Hematopoietic multipotent progenitor cell (in vitro differentiated cells): ENCODE measurements at regions not wholly inside any gene's neighbourhood (a gene's known extent, or its start where the extent isn't known, plus 50 kb on each side); places are given as distances from the start of the nearest gene placed in this dataset.

ENCODE experiments used
- DNase-seq, 3 donors: peaks; one replicate each; pipeline ENCODE4 v3.0.0-alpha.2; 2011 to 2015; ENCODE audit warnings: low read depth in 2 of 3, low spot score in 2 of 3

- DNase-seq: no peak
Observed at GRCh38 chr17:55635253-55635914, 87.3 kb downstream of the TMEM100 start.

- no peak for DNase-seq
Observed at GRCh38 chr17:55634702-55635101, 88.0 kb downstream of the TMEM100 start.

- DNase-seq: no peak
Observed at GRCh38 chr17:55632893-55633292, 89.8 kb downstream of the TMEM100 start.

GRCh38 chr17:55632236-55632635 is 90.4 kb downstream of the TMEM100 start:
- no peak for DNase-seq

GRCh38 chr17:55629995-55630394 is 92.7 kb downstream of the TMEM100 start:
- DNase-seq: no peak

- no peak for DNase-seq
Observed at GRCh38 chr17:55625521-55625920, 97.1 kb downstream of the TMEM100 start.

- DNase-seq: no peak
Observed at GRCh38 chr17:55624772-55625433, 97.8 kb downstream of the TMEM100 start.

- no peak for DNase-seq
Observed at GRCh38 chr17:55622547-55622946, 100.1 kb downstream of the TMEM100 start.

- no peak for DNase-seq
Observed at GRCh38 chr17:55620945-55621344, 101.7 kb downstream of the TMEM100 start.

GRCh38 chr17:55620023-55620422 is 102.6 kb downstream of the TMEM100 start:
- DNase-seq: no peak

GRCh38 chr17:55617441-55617840 is 105.2 kb downstream of the TMEM100 start:
- DNase-seq: no peak

GRCh38 chr17:55614061-55614460 is 102.8 kb upstream of the SMIM36 start:
- no peak for DNase-seq

GRCh38 chr17:55612691-55613141 is 101.5 kb upstream of the SMIM36 start:
- no peak for DNase-seq

GRCh38 chr17:55607731-55608341 is 96.6 kb upstream of the SMIM36 start:
- DNase-seq: no peak

GRCh38 chr17:55606488-55606815 is 95.2 kb upstream of the SMIM36 start:
- DNase-seq: peak in 1 of 3 donors; percentile 5

GRCh38 chr17:55605705-55606487 is 94.6 kb upstream of the SMIM36 start:
- no peak for DNase-seq

- DNase-seq: peak in 2 of 3 donors; percentile 29 to 58
Observed at GRCh38 chr17:55601874-55602364, 90.7 kb upstream of the SMIM36 start.

GRCh38 chr17:55598495-55598894 is 87.2 kb upstream of the SMIM36 start:
- DNase-seq: peak in 1 of 3 donors; percentile 21

GRCh38 chr17:55588446-55589242 is 77.4 kb upstream of the SMIM36 start:
- DNase-seq: no peak

GRCh38 chr17:55587608-55588139 is 76.4 kb upstream of the SMIM36 start:
- DNase-seq: no peak
